Neural cell (in vitro differentiated cells): ENCODE measurements at regions not wholly inside any gene's neighbourhood (a gene's known extent, or its start where the extent isn't known, plus 50 kb on each side); places are given as distances from the start of the nearest gene placed in this dataset.

Experiments used
- CTCF ChIP-seq: fragments of 450-650 bp; IDR thresholded peaks from 2 replicates; pipeline ENCODE4 v1.5.1; 2014; ENCODE audit warnings: antibody characterized with exemption, mild to moderate bottlenecking, moderate library complexity; ENCODE audit not compliant: poor library complexity, severe bottlenecking
- SMC3 ChIP-seq: fragments of 450-650 bp; conservative IDR thresholded peaks from 2 replicates; pipeline ENCODE4 v1.6.1; 2014; ENCODE audit warnings: antibody characterized with exemption, mild to moderate bottlenecking, moderate library complexity; ENCODE audit not compliant: poor library complexity
- TAF1 ChIP-seq: IDR thresholded peaks from 2 replicates; pipeline ENCODE4 v1.6.1; 2012; ENCODE audit warnings: low read depth

GRCh38 chr10:43827853-43828252 is 179.2 kb upstream of the ZNF32 start:
- TF ChIP-seq CTCF: no peak
- TF ChIP-seq SMC3: no peak
- no peak for TF ChIP-seq TAF1
